HG03558 (cell line): ENCODE measurements at regions not wholly inside any gene's neighbourhood (a gene's known extent, or its start where the extent isn't known, plus 50 kb on each side); places are given as distances from the start of the nearest gene placed in this dataset.
A peak's percentile ranks its signal among the peaks of the same experiment; 100 is the strongest.
"Not testable (repeated sequence)": the region's sequence is repeated elsewhere in the genome, so short reads cannot be mapped to it uniquely, and the experiment has no call there.

ENCODE experiments used
- ATAC-seq: cut with Tn5 transposase; IDR thresholded peaks from one replicate; pipeline ENCODE4 v1.9.1; 2021; ENCODE audit warnings: moderate number of reproducible peaks; ENCODE audit not compliant: unreplicated experiment; ENCODE audit errors: extremely low read depth

DNA sequence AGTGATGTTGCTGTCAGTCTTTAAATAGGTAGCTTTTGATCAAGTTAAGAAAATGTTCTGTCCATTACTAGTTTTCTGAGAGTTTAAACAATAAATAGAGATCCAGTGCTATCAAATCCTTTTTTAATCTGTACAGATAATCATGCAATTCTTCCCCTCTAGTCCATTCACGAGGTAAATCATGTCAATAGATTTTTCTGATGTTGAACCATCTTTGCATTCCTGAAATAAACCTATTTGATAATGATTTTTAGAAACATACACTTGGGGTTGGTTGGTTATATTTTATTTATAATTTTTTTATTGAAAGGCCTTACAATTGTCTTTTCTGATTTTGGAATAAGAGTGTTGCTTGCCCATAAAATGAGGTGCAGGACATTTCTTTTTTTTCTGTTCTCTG, 95.0 kb downstream of the FAM53A start:
- ATAC-seq, result no peak

DNA sequence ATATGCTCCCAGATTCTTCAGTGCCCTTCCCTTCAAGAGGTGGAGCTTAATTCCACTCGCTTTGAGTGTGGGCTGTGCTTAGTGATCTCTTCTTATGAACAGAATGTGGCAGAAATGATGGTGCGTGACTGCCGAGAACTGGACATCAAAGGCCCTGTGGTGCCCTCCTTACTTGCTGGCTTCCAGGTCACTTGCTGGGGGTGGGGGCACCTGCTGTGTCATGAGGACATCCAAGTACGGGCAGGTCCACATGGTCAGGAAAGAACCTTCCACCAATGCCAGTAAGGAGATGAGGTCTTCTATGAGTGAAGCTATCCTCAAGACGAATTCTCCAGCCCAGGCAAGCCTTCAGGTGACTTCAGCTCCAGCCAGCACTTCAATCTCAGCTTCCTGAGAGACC, 95.8 kb downstream of the FAM53A start:
- no peak for ATAC-seq

DNA sequence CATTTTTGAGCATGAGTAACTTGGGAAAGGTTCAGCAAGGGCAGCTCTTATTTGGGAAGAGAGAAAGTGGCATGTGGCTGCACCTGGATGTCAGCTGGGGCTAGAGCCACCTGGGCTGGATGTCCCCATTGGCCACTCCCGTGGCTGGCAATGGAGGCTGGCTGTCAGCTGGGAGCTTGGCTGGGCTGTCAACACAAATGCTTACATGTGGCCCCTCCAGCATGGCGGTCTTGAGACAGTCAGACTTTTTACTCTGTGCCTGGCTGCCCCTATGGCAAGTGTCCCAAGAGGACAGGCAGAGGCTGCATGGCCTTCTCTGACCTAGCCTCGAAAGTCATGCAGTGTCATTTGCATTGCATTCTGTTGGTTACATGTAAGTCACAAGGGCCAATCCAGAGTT, 99.6 kb downstream of the FAM53A start:
- ATAC-seq, result no peak

DNA sequence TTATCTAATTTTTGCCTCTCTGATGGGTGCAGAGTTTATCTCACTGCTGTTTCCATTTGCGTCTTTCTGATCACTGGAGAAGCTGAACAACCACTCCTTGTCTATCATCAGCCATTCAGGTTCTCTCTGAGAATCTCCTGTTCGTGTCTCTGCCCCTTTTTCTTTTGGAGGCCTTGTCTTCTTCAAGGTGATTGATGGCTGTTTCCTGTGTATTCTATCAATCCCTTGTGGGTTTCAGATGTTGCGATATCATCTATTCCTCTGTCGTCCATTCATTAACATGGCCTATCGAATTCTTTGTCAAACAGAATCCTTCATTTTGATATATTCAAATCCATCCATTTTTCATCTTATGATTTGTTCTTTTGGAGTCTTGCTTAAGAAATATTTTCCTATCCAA, 100.3 kb downstream of the FAM53A start:
- no peak for ATAC-seq

DNA sequence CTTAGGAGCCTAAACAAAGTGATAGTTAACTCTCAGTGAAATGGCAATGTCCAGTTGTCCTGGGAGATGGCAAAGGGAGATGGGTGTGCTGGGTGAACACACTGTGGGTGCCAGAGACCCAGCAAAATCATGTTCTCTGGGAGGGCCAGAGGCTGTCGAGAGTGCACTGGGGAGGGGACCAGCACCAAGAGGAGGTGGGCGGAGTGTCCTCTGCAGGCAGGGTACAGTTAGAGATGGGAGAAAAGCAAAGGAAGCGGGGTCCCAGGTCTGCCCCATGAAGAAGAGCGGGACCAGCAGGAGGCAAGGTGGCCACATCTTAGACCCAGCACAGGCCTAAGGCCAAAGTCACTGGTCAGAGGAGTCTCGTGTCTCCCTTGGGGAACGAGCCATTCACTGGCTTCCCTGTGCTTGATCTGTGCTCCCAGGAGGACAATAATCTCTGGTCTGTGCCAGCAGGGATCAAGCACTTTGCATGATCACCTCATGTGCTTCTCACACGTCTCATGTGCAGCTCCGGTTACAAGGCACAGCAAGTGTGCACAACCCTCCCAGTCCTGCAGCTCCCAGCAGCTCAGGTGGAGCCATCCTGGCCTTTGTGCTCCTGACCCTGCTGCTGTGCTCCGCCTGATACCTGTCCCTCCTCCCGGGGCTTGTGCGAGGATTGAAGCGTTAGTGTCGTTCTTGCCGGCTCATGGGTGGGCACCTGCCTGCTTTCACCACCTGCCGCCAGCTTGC, 100.9 kb downstream of the FAM53A start:
- no peak for ATAC-seq

DNA sequence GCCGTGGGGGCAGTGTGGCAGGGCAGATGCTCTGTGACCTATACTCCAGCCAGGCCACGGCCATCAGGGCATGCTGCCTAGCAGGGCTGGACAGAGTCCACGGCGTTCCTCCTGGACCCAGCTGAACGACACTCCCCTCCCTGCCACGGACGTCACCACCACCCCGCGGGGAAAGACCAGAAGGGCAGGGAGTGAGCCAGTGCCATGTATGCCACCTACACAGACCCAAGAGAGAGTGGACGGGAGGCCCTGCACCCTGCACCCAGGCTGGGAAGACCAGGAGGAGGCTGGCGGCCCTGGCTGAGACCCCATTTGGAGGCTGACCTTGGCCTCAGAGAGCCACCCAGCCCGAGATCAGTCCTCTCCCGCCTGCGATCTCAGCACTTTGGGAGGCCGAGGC, 101.9 kb downstream of the FAM53A start:
- ATAC-seq, result no peak

GRCh38 chr4:1581164-1581894, 102.8 kb downstream of the FAM53A start:
- ATAC-seq, result peak; percentile 72

DNA sequence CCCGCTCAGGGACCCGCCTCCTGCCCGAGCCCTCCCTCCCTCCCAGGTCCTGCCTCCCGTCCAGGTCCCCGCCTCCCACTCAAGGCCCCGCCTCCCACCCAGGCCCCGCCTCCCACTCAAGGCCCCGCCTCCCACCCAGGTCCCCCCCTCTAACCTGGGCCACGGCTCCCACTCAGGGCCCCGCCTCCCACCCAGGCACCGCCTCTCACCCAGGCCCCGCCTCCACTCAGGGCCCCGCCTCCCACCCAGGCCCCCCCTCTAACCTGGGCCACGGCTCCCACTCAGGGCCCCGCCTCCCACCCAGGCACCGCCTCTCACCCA, 103.5 kb downstream of the FAM53A start:
- not testable (repeated sequence) for ATAC-seq

GRCh38 chr4:1579901-1580691, 104.0 kb downstream of the FAM53A start:
- no peak for ATAC-seq

GRCh38 chr4:1579001-1579900, 104.9 kb downstream of the FAM53A start:
- ATAC-seq, result no peak

- ATAC-seq, result no peak
Observed at GRCh38 chr4:1578251-1578773, 105.8 kb downstream of the FAM53A start.

- no peak for ATAC-seq
Observed at GRCh38 chr4:1577822-1578217, 106.3 kb downstream of the FAM53A start.

- ATAC-seq, result no peak
Observed at GRCh38 chr4:1576961-1577821, 106.9 kb downstream of the FAM53A start.

GRCh38 chr4:1576304-1576960, 107.7 kb downstream of the FAM53A start:
- ATAC-seq, result no peak

GRCh38 chr4:1575418-1576303, 108.5 kb downstream of the FAM53A start:
- ATAC-seq, result no peak

DNA sequence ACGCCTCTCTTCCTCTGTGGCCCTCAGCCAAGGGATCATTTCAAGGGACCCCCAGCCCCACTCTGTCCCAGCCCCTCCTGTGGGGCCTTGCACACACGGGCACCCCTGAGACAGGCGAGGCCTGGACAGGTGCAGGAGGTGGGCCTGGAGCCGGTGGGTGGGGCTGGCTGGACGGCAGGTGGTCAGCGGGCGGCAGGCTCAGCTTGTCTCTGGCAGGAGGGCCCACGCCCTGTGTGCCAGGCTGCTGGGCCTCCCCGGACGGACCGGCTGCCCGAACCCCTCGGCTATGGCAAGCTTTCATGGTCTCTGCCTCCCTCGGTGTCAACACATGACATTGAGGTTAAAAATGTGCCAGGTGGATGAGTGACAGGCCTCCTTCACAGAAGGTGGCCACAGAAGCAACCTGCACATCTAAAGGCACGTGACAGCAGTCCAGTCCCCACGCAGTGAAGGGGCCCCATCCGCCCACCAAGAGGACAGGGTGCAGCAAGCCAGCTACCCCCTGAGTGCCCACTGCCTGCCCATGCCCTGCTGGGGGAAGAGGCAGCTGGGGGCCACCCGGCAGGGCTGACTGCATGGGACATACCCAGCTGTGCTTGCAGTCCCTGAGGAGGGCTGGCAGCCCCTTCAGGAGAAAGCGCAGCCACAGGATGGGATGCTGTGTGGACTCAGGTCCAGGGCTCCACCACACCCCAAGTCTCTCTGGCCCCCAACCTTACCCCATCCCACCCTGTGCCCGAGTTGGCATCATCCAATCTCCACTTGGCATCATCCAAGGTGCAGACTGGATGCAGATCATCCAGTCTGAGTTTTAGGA, 109.3 kb downstream of the FAM53A start:
- no peak for ATAC-seq
